ENCODE measurements at regions not wholly inside any gene's neighbourhood (a gene's known extent, or its start where the extent isn't known, plus 50 kb on each side); places are given as distances from the start of the nearest gene placed in this dataset.

GRCh38 chr2:168346725-168347477 is 99.5 kb upstream of the STK39 start:
- Histone ChIP-seq H2AFZ (ENCODE audit: low read depth, low read length) (peak overlapping the region; percentile 89), H3K27me3 (ENCODE audit: insufficient read depth, low read length) (no peaks in the 10 kb centered on the region), H3K4me3 (ENCODE audit: low read length) (peak overlapping the region; percentile 45), H3K4me1 (ENCODE audit: insufficient read depth, low read length) (peaks cover 5% of the 10 kb centered on the region), H3K36me3 (ENCODE audit: insufficient read depth, low read length) (no peaks in the 10 kb centered on the region), H3K9me3 (ENCODE audit: low read length) (peaks cover 4% of the 10 kb centered on the region)

- no peaks in the 10 kb centered on the region for H3K27me3 ChIP-seq (ENCODE audit: insufficient read depth, low read length)
- H2AFZ ChIP-seq (ENCODE audit: low read depth, low read length), result no peak overlapping the region
- no peaks in the 10 kb centered on the region for H3K36me3 ChIP-seq (ENCODE audit: insufficient read depth, low read length)
- peaks cover 4% of the 10 kb centered on the region for H3K9me3 ChIP-seq (ENCODE audit: low read length)
- H3K4me1 ChIP-seq (ENCODE audit: insufficient read depth, low read length), result peaks cover 5% of the 10 kb centered on the region
- H3K4me3 ChIP-seq (ENCODE audit: low read length), result no peak overlapping the region
Measured at GRCh38 chr2:168348076-168348475, 100.7 kb upstream of the STK39 start.

- no peak overlapping the region for H3K4me3 ChIP-seq (ENCODE audit: low read length)
- no peak overlapping the region for H2AFZ ChIP-seq (ENCODE audit: low read depth, low read length)
- H3K36me3 ChIP-seq (ENCODE audit: insufficient read depth, low read length), result no peaks in the 10 kb centered on the region
- H3K4me1 ChIP-seq (ENCODE audit: insufficient read depth, low read length), result peaks cover 10% of the 10 kb centered on the region
- no peaks in the 10 kb centered on the region for H3K27me3 ChIP-seq (ENCODE audit: insufficient read depth, low read length)
- H3K9me3 ChIP-seq (ENCODE audit: low read length), result peaks cover 4% of the 10 kb centered on the region
Measured at GRCh38 chr2:168350380-168350779, 103.0 kb upstream of the STK39 start.

- H3K9me3 ChIP-seq (ENCODE audit: low read length), result no peaks in the 10 kb centered on the region
- H2AFZ ChIP-seq (ENCODE audit: low read depth, low read length), result no peak overlapping the region
- H3K27me3 ChIP-seq (ENCODE audit: insufficient read depth, low read length), result no peaks in the 10 kb centered on the region
- peaks cover 8% of the 10 kb centered on the region for H3K4me1 ChIP-seq (ENCODE audit: insufficient read depth, low read length)
- H3K36me3 ChIP-seq (ENCODE audit: insufficient read depth, low read length), result no peaks in the 10 kb centered on the region
- H3K4me3 ChIP-seq (ENCODE audit: low read length), result no peak overlapping the region
Measured at GRCh38 chr2:168353251-168353650, 102.8 kb upstream of the CERS6 start.

- Histone ChIP-seq H3K9me3 (ENCODE audit: low read length) (no peaks in the 10 kb centered on the region), H3K27me3 (ENCODE audit: insufficient read depth, low read length) (no peaks in the 10 kb centered on the region), H2AFZ (ENCODE audit: low read depth, low read length) (no peak overlapping the region), H3K4me1 (ENCODE audit: insufficient read depth, low read length) (peaks cover 8% of the 10 kb centered on the region), H3K36me3 (ENCODE audit: insufficient read depth, low read length) (no peaks in the 10 kb centered on the region), H3K4me3 (ENCODE audit: low read length) (no peak overlapping the region)
Measured at GRCh38 chr2:168354499-168354898, 101.6 kb upstream of the CERS6 start.

GRCh38 chr2:168355121-168355520 is 101.0 kb upstream of the CERS6 start:
- H3K4me3 ChIP-seq (ENCODE audit: low read length), result no peak overlapping the region
- H2AFZ ChIP-seq (ENCODE audit: low read depth, low read length), result no peak overlapping the region
- no peaks in the 10 kb centered on the region for H3K27me3 ChIP-seq (ENCODE audit: insufficient read depth, low read length)
- H3K9me3 ChIP-seq (ENCODE audit: low read length), result no peaks in the 10 kb centered on the region
- H3K36me3 ChIP-seq (ENCODE audit: insufficient read depth, low read length), result no peaks in the 10 kb centered on the region
- H3K4me1 ChIP-seq (ENCODE audit: insufficient read depth, low read length), result peaks cover 8% of the 10 kb centered on the region

- H3K9me3 ChIP-seq (ENCODE audit: low read length), result no peaks in the 10 kb centered on the region
- no peak overlapping the region for H2AFZ ChIP-seq (ENCODE audit: low read depth, low read length)
- no peaks in the 10 kb centered on the region for H3K36me3 ChIP-seq (ENCODE audit: insufficient read depth, low read length)
- H3K4me1 ChIP-seq (ENCODE audit: insufficient read depth, low read length), result peaks cover 8% of the 10 kb centered on the region
- H3K4me3 ChIP-seq (ENCODE audit: low read length), result no peak overlapping the region
- H3K27me3 ChIP-seq (ENCODE audit: insufficient read depth, low read length), result no peaks in the 10 kb centered on the region
Measured at GRCh38 chr2:168355779-168356476, 100.1 kb upstream of the CERS6 start.

- H3K9me3 ChIP-seq (ENCODE audit: low read length), result no peaks in the 10 kb centered on the region
- no peak overlapping the region for H3K4me3 ChIP-seq (ENCODE audit: low read length)
- H3K36me3 ChIP-seq (ENCODE audit: insufficient read depth, low read length), result no peaks in the 10 kb centered on the region
- no peak overlapping the region for H2AFZ ChIP-seq (ENCODE audit: low read depth, low read length)
- no peaks in the 10 kb centered on the region for H3K27me3 ChIP-seq (ENCODE audit: insufficient read depth, low read length)
- peaks cover 8% of the 10 kb centered on the region for H3K4me1 ChIP-seq (ENCODE audit: insufficient read depth, low read length)
Measured at GRCh38 chr2:168356477-168356835, 99.6 kb upstream of the CERS6 start.

GRCh38 chr2:168357797-168358472 is 98.1 kb upstream of the CERS6 start:
- no peak overlapping the region for H3K4me3 ChIP-seq (ENCODE audit: low read length)
- peaks cover 15% of the 10 kb centered on the region for H3K4me1 ChIP-seq (ENCODE audit: insufficient read depth, low read length)
- H3K27me3 ChIP-seq (ENCODE audit: insufficient read depth, low read length), result no peaks in the 10 kb centered on the region
- H2AFZ ChIP-seq (ENCODE audit: low read depth, low read length), result no peak overlapping the region
- H3K9me3 ChIP-seq (ENCODE audit: low read length), result no peaks in the 10 kb centered on the region
- H3K36me3 ChIP-seq (ENCODE audit: insufficient read depth, low read length), result no peaks in the 10 kb centered on the region

- Histone ChIP-seq H3K27me3 (ENCODE audit: insufficient read depth, low read length) (no peaks in the 10 kb centered on the region), H3K4me1 (ENCODE audit: insufficient read depth, low read length) (peaks cover 20% of the 10 kb centered on the region), H3K4me3 (ENCODE audit: low read length) (no peak overlapping the region), H3K36me3 (ENCODE audit: insufficient read depth, low read length) (no peaks in the 10 kb centered on the region), H3K9me3 (ENCODE audit: low read length) (no peaks in the 10 kb centered on the region), H2AFZ (ENCODE audit: low read depth, low read length) (no peak overlapping the region)
Measured at GRCh38 chr2:168359082-168359481, 97.0 kb upstream of the CERS6 start.

GRCh38 chr2:168363347-168364092 is 92.6 kb upstream of the CERS6 start:
- no peak overlapping the region for H2AFZ ChIP-seq (ENCODE audit: low read depth, low read length)
- H3K36me3 ChIP-seq (ENCODE audit: insufficient read depth, low read length), result no peaks in the 10 kb centered on the region
- no peaks in the 10 kb centered on the region for H3K27me3 ChIP-seq (ENCODE audit: insufficient read depth, low read length)
- H3K9me3 ChIP-seq (ENCODE audit: low read length), result no peaks in the 10 kb centered on the region
- no peak overlapping the region for H3K4me3 ChIP-seq (ENCODE audit: low read length)
- H3K4me1 ChIP-seq (ENCODE audit: insufficient read depth, low read length), result peaks cover 12% of the 10 kb centered on the region

- Histone ChIP-seq H3K36me3 (ENCODE audit: insufficient read depth, low read length) (no peaks in the 10 kb centered on the region), H3K4me3 (ENCODE audit: low read length) (no peak overlapping the region), H3K27me3 (ENCODE audit: insufficient read depth, low read length) (no peaks in the 10 kb centered on the region), H3K4me1 (ENCODE audit: insufficient read depth, low read length) (peaks cover 12% of the 10 kb centered on the region), H3K9me3 (ENCODE audit: low read length) (no peaks in the 10 kb centered on the region), H2AFZ (ENCODE audit: low read depth, low read length) (no peak overlapping the region)
Measured at GRCh38 chr2:168365094-168365621, 90.9 kb upstream of the CERS6 start.

All from neuron (in vitro differentiated cells).